MCF 10A (cell line): ENCODE measurements at regions not wholly inside any gene's neighbourhood (a gene's known extent, or its start where the extent isn't known, plus 50 kb on each side); places are given as distances from the start of the nearest gene placed in this dataset.

Source experiments
- BruUV-seq: library from RNA; stranded (reverse); fragments of 400-500 nt; replicated peaks from 2 replicates; lab custom pipeline; 2021; lab: Mats Ljungman, UMichigan
- CTCF ChIA-PET: fragments of 300-600 bp; sonication (Branson Sonifier 250); formaldehyde crosslinking; extraction: SDS; loops from one replicate; lab custom pipeline; 2021; ENCODE audit warnings: antibody characterized with exemption, inconsistent platforms; lab: Yijun Ruan, JAX
- POLR2A ChIA-PET: fragments of 300-600, 350-650 bp; sonication (Branson Sonifier 250); formaldehyde crosslinking; extraction: SDS; loops from one replicate; lab custom pipeline; 2020; ENCODE audit warnings: antibody characterized with exemption, inconsistent platforms; lab: Yijun Ruan, JAX
- DNase-seq: peaks from one replicate; pipeline ENCODE4 v3.0.0-alpha.2; 2018; ENCODE audit not compliant: unreplicated experiment
- H3K27ac Mint-ChIP-seq: one replicate; pipeline ENCODE4 v1.8.0; 2022; ENCODE audit warnings: mild to moderate bottlenecking, low read depth, mixed read lengths; ENCODE audit not compliant: unreplicated experiment
- H3K27me3 Mint-ChIP-seq: one replicate; pipeline ENCODE4 v1.8.0; 2022; ENCODE audit warnings: mixed read lengths; ENCODE audit not compliant: insufficient read depth, unreplicated experiment
- H3K36me3 Mint-ChIP-seq: one replicate; pipeline ENCODE4 v1.8.0; 2022; ENCODE audit warnings: mild to moderate bottlenecking, moderate library complexity, mixed read lengths; ENCODE audit not compliant: insufficient read depth, unreplicated experiment
- H3K4me1 Mint-ChIP-seq: one replicate; pipeline ENCODE4 v1.8.0; 2022; ENCODE audit warnings: mixed read lengths; ENCODE audit not compliant: insufficient read depth, unreplicated experiment
- H3K4me3 Mint-ChIP-seq: one replicate; pipeline ENCODE4 v1.8.0; 2022; ENCODE audit warnings: mild to moderate bottlenecking, moderate library complexity, mixed read lengths; ENCODE audit not compliant: unreplicated experiment
- H3K9me3 Mint-ChIP-seq: one replicate; pipeline ENCODE4 v1.8.0; 2022; ENCODE audit warnings: mixed read lengths; ENCODE audit not compliant: unreplicated experiment
- intact Hi-C: fragments of 100-400 bp; cut with micrococcal nuclease; formaldehyde crosslinking; loops from 2 replicates; pipeline ENCODE4 v1.14.1; 2022
- TF ChIP-seq, protein P1 (sequence below): fragments of 200-600 bp; IDR thresholded peaks from one replicate; pipeline ENCODE4 v1.8.0; 2022; ENCODE audit warnings: antibody characterized with exemption, mild to moderate bottlenecking; ENCODE audit not compliant: unreplicated experiment

DNA sequence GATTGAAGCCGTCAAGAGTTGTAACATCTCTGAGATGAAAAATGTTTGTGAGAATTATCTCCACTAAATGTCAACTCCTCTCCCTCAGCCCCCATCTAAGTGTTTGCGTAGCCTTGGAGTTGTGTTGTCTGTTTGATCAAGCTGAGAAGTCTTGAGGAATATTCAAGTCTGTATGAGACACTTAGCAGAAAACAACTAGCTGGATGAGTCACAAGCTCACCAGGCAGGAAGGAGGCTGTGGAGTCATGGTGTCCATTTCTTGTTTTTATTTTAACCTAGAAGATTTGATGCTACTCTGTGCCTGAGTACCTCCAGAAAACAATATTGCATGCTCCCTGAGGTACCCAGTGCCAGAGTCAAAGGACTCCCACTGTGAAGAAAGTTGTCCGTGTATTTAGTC is 211.6 kb upstream of the PLXNA2 start:
- Mint-ChIP-seq H3K4me1 (no peaks in the 10 kb centered on the region), H3K4me3 (no peak overlapping the region), H3K36me3 (no peaks in the 10 kb centered on the region), H3K27me3 (no peaks in the 10 kb centered on the region), H3K27ac (no peak overlapping the region), H3K9me3 (no peaks in the 10 kb centered on the region)
- intact Hi-C loops, result no loop called here
- DNase-seq, result peak; percentile 53
- ChIA-PET CTCF (interaction anchor here (0.6 to 1.2 kb wide), 5 partner anchors 13 to 793 kb away, joined by 3 to 5 read pairs (median 3); no protein-coding TSS in a partner anchor), POLR2A (interaction anchor here (0.5 to 1.3 kb wide), 2 partner anchors 28 to 51 kb away, joined by 3 to 4 read pairs; no protein-coding TSS in a partner anchor)
- TF ChIP-seq, protein P1, sequence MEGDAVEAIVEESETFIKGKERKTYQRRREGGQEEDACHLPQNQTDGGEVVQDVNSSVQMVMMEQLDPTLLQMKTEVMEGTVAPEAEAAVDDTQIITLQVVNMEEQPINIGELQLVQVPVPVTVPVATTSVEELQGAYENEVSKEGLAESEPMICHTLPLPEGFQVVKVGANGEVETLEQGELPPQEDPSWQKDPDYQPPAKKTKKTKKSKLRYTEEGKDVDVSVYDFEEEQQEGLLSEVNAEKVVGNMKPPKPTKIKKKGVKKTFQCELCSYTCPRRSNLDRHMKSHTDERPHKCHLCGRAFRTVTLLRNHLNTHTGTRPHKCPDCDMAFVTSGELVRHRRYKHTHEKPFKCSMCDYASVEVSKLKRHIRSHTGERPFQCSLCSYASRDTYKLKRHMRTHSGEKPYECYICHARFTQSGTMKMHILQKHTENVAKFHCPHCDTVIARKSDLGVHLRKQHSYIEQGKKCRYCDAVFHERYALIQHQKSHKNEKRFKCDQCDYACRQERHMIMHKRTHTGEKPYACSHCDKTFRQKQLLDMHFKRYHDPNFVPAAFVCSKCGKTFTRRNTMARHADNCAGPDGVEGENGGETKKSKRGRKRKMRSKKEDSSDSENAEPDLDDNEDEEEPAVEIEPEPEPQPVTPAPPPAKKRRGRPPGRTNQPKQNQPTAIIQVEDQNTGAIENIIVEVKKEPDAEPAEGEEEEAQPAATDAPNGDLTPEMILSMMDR, result no peak
- no TSS peak for BruUV-seq

DNA sequence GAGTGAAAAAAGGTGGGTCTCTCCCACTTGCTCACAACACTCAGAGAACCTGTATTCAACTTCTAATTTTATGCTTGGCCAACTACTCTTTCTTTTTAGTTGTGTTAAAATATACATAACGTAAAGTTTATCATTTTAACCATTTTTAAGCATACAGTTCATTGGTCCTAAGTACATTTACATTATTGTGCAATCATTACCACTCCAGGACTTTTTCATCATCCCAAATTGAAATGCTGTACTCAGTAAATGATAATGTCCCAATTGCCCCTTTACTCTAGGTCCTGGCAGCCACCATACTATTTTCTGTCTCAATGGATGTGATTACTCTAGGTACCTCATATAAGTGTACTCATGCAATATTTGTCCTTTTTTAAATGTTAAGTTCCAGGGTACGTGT is 212.3 kb upstream of the PLXNA2 start:
- no peaks in the 10 kb centered on the region for H3K27me3 Mint-ChIP-seq
- DNase-seq, result no peak
- intact Hi-C loops, result no loop called here
- ChIA-PET POLR2A (no interaction called here), CTCF (interaction anchor here (0.6 to 1.2 kb wide), 4 partner anchors 12 to 792 kb away, joined by 3 read pairs; no protein-coding TSS in a partner anchor)
- no peaks in the 10 kb centered on the region for H3K9me3 Mint-ChIP-seq
- H3K36me3 Mint-ChIP-seq, result no peaks in the 10 kb centered on the region
- BruUV-seq, result no TSS peak
- H3K4me3 Mint-ChIP-seq, result no peak overlapping the region
- H3K27ac Mint-ChIP-seq, result no peak overlapping the region
- TF ChIP-seq, protein P1, result no peak
- H3K4me1 Mint-ChIP-seq, result no peaks in the 10 kb centered on the region

DNA sequence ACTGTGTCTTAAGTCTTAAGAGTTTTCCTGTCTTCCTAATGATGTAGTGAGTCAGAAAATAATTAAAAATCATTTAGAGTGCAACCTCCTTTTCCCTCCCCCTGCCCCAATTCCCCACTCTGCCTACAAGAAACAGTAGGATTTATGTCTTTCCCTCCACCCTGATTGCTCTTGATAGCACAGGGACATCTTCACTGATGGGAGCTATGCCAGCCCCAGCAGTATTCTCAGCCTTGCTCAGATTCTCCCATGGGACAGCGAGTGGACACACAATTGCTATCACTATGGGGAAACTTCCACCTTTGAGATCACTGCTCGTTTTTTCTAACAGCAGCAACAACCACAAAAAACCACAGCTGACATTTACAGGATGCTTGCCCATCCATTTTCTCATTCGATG is 216.6 kb upstream of the PLXNA2 start:
- Mint-ChIP-seq H3K4me3 (no peak overlapping the region), H3K9me3 (no peaks in the 10 kb centered on the region), H3K4me1 (no peaks in the 10 kb centered on the region), H3K36me3 (no peaks in the 10 kb centered on the region), H3K27me3 (no peaks in the 10 kb centered on the region), H3K27ac (no peak overlapping the region)
- no peak for DNase-seq
- TF ChIP-seq, protein P1, result no peak
- no TSS peak for BruUV-seq
- intact Hi-C loops, result no loop called here
- CTCF ChIA-PET, result interaction anchor here (0.9 to 1.5 kb wide), 3 partner anchors 9 to 18 kb away, joined by 3 to 5 read pairs (median 4); no protein-coding TSS in a partner anchor
- POLR2A ChIA-PET, result interaction anchor here (0.6 kb wide), 1 partner anchor 816 kb away, joined by 3 read pairs; no protein-coding TSS in a partner anchor

- no TSS peak for BruUV-seq
- ChIA-PET POLR2A (no interaction called here), CTCF (interaction anchor here (0.9 to 1.5 kb wide), 3 partner anchors 9 to 19 kb away, joined by 3 to 5 read pairs (median 4); no protein-coding TSS in a partner anchor)
- H3K4me3 Mint-ChIP-seq, result no peak overlapping the region
- H3K9me3 Mint-ChIP-seq, result no peaks in the 10 kb centered on the region
- TF ChIP-seq, protein P1, result peak; percentile 51
- no peaks in the 10 kb centered on the region for H3K27me3 Mint-ChIP-seq
- H3K4me1 Mint-ChIP-seq, result no peaks in the 10 kb centered on the region
- intact Hi-C loops, result no loop called here
- peak; percentile 44 for DNase-seq
- H3K36me3 Mint-ChIP-seq, result no peaks in the 10 kb centered on the region
- H3K27ac Mint-ChIP-seq, result no peak overlapping the region
These were observed 217.5 kb upstream of the PLXNA2 start for GRCh38 chr1:208461680-208462079.
